GM10248 (cell line): ENCODE measurements at regions not wholly inside any gene's neighbourhood (a gene's known extent, or its start where the extent isn't known, plus 50 kb on each side); places are given as distances from the start of the nearest gene placed in this dataset.

Source experiments
- CTCF ChIA-PET: fragments of 300-600 bp; sonication (Branson Sonifier 250); formaldehyde crosslinking; extraction: SDS; loops from one replicate; lab custom pipeline; 2021; ENCODE audit warnings: antibody characterized with exemption; lab: Yijun Ruan, JAX
- POLR2A ChIA-PET: fragments of 350-650 bp; sonication (Branson Sonifier 250); formaldehyde crosslinking; extraction: SDS; loops from one replicate; lab custom pipeline; 2020; ENCODE audit warnings: antibody characterized with exemption; lab: Yijun Ruan, JAX
- DNase-seq: peaks from one replicate; pipeline ENCODE4 v3.0.0; 2012; ENCODE audit errors: extremely low spot score
- CTCF ChIP-seq: IDR thresholded peaks from 2 replicates; pipeline ENCODE4 v1.5.1; 2012; ENCODE audit warnings: mild to moderate bottlenecking, low read depth; ENCODE audit errors: extremely low read depth, missing control alignments, control extremely low read depth

DNA sequence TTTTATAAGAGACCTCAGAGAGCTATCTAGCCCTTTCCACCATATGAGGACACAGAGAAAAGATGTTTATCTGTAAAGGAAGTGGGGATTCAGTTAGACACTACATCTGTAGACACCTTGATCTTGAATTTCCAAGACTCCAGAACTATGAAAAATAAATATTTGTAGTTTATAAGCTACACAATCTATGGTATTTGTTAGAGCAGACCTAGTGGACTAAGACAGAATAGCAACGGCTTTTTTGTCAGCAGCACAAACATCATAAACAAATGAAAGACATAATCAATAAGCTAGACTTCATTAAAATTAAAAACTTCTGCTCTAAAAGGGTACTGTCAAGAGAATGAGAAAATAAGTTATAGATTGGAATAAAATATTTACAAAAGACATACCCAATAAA is 810.1 kb downstream of the FSCB start:
- CTCF ChIA-PET = no interaction called here

GRCh38 chr14:43692706-43693105 is 814.4 kb downstream of the FSCB start:
- DNase-seq = no peak
- CTCF ChIA-PET = no interaction called here
- POLR2A ChIA-PET = no interaction called here
- no peak for TF ChIP-seq CTCF

More for the DNA sequence above, 810.1 kb downstream of the FSCB start:
- POLR2A ChIA-PET = no interaction called here
- no peak for DNase-seq
- no peak for TF ChIP-seq CTCF

- TF ChIP-seq CTCF = no peak
- POLR2A ChIA-PET = no interaction called here
- CTCF ChIA-PET = interaction anchor here (1.5 kb wide), 1 partner anchor 117 kb away, joined by 3 read pairs; no protein-coding TSS in a partner anchor
- no peak for DNase-seq
These were observed 819.2 kb downstream of the FSCB start for GRCh38 chr14:43687921-43688320.

GRCh38 chr14:43677581-43677980 is 829.5 kb downstream of the FSCB start:
- DNase-seq = no peak
- no peak for TF ChIP-seq CTCF
- ChIA-PET POLR2A (no interaction called here), CTCF (no interaction called here)

GRCh38 chr14:43674273-43674672 is 832.8 kb downstream of the FSCB start:
- POLR2A ChIA-PET = no interaction called here
- TF ChIP-seq CTCF = no peak

GRCh38 chr14:43671716-43672485 is 835.2 kb downstream of the FSCB start:
- POLR2A ChIA-PET = no interaction called here
- CTCF ChIA-PET = no interaction called here

More at GRCh38 chr14:43674273-43674672, 832.8 kb downstream of the FSCB start:
- DNase-seq = no peak
- CTCF ChIA-PET = no interaction called here

More at GRCh38 chr14:43671716-43672485, 835.2 kb downstream of the FSCB start:
- no peak for DNase-seq
- no peak for TF ChIP-seq CTCF
